ENCODE measurements at regions not wholly inside any gene's neighbourhood (a gene's known extent, or its start where the extent isn't known, plus 50 kb on each side); places are given as distances from the start of the nearest gene placed in this dataset.

GRCh38 chr7:106737202-106737562 lies 76.2 kb upstream of the CCDC71L start:
- TF ChIP-seq CTCF (IDR thresholded peaks at IDR 0.05) (no peak), POLR2AphosphoS5 (IDR thresholded peaks at IDR 0.05) (no peak), EP300 (IDR thresholded peaks at IDR 0.05) (no peak)

Data from suprapubic skin (tissue), 4 donors.